ENCODE measurements at regions not wholly inside any gene's neighbourhood (a gene's known extent, or its start where the extent isn't known, plus 50 kb on each side); places are given as distances from the start of the nearest gene placed in this dataset.

- no peak for DNase-seq
Observed at GRCh38 chr13:99634672-99635071, 133.4 kb downstream of the TM9SF2 start.

GRCh38 chr13:99630269-99630898 is 129.1 kb downstream of the TM9SF2 start:
- DNase-seq, result no peak

DNA sequence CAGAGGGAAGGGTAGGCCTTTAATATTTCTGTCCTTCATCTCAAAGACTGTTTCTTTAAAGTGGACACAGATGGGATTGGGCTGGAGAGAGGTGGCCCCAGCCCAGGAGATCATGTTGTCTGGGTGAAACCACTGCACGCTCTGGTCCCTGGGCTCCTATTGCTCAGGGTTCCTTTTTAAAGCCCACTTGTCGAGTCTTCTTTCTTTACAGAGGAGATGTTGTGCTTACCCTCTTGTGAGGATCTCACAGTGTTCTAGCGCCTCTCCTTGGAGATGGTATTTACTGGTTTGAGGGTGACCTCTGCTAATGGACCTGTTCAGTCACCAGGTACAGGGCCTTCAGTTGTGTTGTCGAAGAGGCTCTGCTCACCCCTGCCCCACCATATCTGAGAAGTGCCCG is 128.4 kb downstream of the TM9SF2 start:
- no peak for DNase-seq

DNA sequence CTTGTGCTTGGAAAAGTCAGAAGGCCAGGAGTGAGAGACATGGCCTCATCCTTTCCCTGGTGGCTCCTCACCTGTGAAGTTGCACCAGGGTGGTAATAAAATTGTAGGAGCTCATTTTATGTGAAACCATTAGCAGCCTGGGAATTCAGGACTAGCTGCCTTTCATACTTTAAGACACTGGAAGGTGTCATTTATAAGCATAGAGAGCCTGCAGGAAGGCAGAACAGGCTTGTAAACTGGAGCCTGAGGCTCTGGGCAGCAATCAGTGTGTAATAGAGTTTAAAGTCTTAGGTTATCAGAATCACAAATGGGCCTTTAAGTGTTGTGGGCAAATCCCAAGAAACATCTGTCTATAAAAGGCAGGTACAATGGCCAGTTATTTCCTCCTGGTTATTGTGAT is 127.2 kb downstream of the TM9SF2 start:
- no peak for DNase-seq

DNA sequence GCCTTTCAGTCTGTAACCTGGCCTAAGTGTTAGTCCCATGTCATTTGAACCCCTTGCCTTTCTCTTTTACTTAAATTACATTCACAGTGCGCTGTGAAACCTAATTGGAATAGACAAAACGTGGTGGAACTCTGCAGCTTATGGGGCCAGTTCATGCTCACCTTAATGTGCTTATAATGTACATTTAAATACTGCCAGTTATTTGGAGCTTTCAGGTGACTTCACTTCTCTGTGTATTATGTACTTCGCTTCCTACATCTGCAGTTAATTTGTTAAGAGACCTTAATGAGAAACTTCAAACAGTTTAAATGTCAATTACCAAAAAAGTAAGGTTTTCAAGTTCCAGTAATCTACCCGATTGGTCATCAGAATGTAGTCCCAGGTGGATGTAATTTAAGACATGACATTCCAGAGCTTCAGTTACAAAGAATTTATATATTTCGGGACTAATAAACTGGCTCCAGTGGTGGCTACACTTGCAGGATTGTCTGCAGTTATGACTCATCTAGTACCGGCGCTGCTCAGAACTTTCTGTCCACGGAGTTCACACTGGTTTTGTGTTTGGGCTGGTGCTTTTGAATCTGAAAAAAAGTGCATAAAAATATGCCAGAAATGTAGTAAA is 125.3 kb downstream of the TM9SF2 start:
- DNase-seq, result no peak

DNA sequence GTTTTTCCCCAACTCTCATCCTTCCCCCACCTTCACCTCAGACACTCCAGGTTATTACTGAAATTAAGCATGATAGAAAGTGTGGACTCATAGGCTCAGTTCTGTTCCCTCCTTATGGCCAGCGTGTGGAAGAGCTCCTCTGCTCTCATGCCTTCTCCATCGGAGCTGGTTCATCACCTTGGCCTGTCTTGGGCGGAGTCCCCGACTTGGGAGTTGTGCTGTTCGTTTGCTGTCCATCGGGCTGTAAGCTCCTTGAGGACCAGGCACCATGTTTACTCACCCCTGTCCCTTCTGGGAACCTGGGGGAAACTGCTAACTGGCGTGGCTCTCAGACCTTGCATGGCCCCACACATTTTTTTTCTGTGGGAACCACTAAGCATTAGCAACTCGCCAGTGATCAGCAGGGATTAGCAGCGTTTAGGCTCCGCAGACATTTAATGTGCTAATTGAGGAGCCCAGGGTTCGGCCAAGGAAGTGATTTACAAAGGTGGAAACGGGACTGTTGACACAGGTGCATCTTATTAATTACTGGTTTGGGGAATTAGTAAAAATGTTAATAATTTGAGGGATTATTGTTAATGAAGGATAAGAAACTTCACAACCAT is 123.8 kb downstream of the TM9SF2 start:
- DNase-seq, result no peak

- DNase-seq, result no peak
Observed at GRCh38 chr13:99620806-99621205, 119.5 kb downstream of the TM9SF2 start.

DNA sequence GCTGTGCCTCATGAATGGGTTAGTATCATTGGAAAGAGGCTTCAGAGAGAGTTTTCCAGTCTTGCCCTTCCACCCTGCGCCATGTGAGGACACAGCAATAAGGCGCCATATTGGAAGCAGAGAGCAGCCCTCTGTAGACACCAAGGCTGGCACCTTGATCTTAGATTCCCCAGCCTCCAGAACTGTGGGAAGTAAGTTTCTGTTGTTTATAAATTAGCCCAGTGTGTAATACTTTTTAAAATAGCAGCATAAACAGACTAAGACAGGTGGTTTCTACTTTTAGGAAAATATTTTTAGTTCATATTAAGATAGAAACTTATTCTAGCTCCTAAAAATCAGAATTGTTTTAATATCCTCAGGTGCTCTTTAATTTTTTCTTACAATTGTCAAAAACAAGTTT is 117.9 kb downstream of the TM9SF2 start:
- no peak for DNase-seq

- no peak for DNase-seq
Observed at GRCh38 chr13:99617474-99618255, 116.4 kb downstream of the TM9SF2 start.

DNA sequence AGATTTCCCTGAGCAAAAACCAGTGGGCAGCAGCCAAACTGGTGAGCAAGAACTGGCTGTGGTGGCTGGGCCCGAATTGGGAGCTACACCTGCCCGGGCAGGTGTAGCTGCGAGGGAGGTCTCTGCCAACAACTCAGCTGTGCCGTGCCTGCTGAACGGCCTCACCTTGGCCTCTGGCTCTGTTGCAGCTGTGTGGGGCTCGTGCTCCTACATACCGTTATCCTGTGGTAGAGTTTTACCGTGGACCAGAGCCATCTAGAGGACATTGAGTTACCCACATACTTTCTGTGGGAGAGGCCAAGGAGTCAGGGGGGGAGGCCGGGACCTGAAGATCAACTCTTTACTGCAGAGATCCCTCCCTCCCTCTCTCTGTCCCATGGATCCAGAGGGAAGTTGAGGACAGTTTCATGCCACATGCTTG is 113.2 kb downstream of the TM9SF2 start:
- no peak for DNase-seq

Measured in GOT3 (cell line).